Trophoblast cell (in vitro differentiated cells and primary cell): ENCODE measurements at regions not wholly inside any gene's neighbourhood (a gene's known extent, or its start where the extent isn't known, plus 50 kb on each side); places are given as distances from the start of the nearest gene placed in this dataset.

ENCODE experiments used
- DNase-seq, 2 donors: peaks; one replicate each; pipeline ENCODE4 v3.0.0-alpha.2; 2016
- H2AFZ ChIP-seq: 2 replicates; pipeline ENCODE4 v1.6.1; 2013; ENCODE audit warnings: low read length, moderate library complexity, mild to moderate bottlenecking; ENCODE audit not compliant: insufficient read depth, poor library complexity
- H2AK5ac ChIP-seq: 2 replicates; pipeline ENCODE4 v1.6.1; 2013; ENCODE audit warnings: mild to moderate bottlenecking, low read length
- H2BK120ac ChIP-seq: 2 replicates; pipeline ENCODE4 v1.6.1; 2013; ENCODE audit warnings: low read length, mild to moderate bottlenecking, moderate library complexity; ENCODE audit not compliant: insufficient read depth, poor library complexity
- H2BK12ac ChIP-seq: 2 replicates; pipeline ENCODE4 v1.6.1; 2013; ENCODE audit warnings: mild to moderate bottlenecking, low read length, moderate library complexity
- H2BK5ac ChIP-seq: 2 replicates; pipeline ENCODE4 v1.6.1; 2013; ENCODE audit warnings: low read length, low read depth, moderate library complexity, mild to moderate bottlenecking; ENCODE audit not compliant: poor library complexity
- H3K14ac ChIP-seq: 2 replicates; pipeline ENCODE4 v1.6.1; 2013; ENCODE audit warnings: mild to moderate bottlenecking, low read length
- H3K18ac ChIP-seq: 2 replicates; pipeline ENCODE4 v1.6.1; 2013; ENCODE audit warnings: mild to moderate bottlenecking, low read length
- H3K23ac ChIP-seq: 2 replicates; pipeline ENCODE4 v1.6.1; 2013; ENCODE audit warnings: low read length
- H3K27ac ChIP-seq: 2 replicates; pipeline ENCODE4 v1.5.1; 2013; ENCODE audit warnings: low read depth, mild to moderate bottlenecking, inconsistent platforms, low read length, moderate library complexity
- H3K27me3 ChIP-seq: 2 replicates; pipeline ENCODE4 v1.6.1; 2013; ENCODE audit warnings: inconsistent platforms, mild to moderate bottlenecking, low read length, moderate library complexity; ENCODE audit not compliant: insufficient read depth
- H3K36me3 ChIP-seq, 2 experiments: 1 replicate in 1 of 2; 2 replicates in 1 of 2; pipeline ENCODE4 v1.6.1; 2013; ENCODE audit warnings: low read length in 2 of 2, mild to moderate bottlenecking in 2 of 2, moderate library complexity in 1 of 2; ENCODE audit not compliant: insufficient read depth in 2 of 2, control insufficient read depth in 1 of 2
- H3K4ac ChIP-seq: 2 replicates; pipeline ENCODE4 v1.6.1; 2013; ENCODE audit warnings: low read depth, mild to moderate bottlenecking, low read length, moderate library complexity
- H3K4me1 ChIP-seq, 2 experiments: 1 replicate in 1 of 2; 2 replicates in 1 of 2; pipeline ENCODE4 v1.6.1; 2013; ENCODE audit warnings: low read length in 2 of 2, mild to moderate bottlenecking in 2 of 2, moderate library complexity in 1 of 2; ENCODE audit not compliant: insufficient read depth in 2 of 2, control insufficient read depth in 1 of 2
- H3K4me2 ChIP-seq: 2 replicates; pipeline ENCODE4 v1.6.1; 2013; ENCODE audit warnings: inconsistent platforms, mild to moderate bottlenecking, low read length, moderate library complexity
- H3K4me3 ChIP-seq: 2 replicates; pipeline ENCODE4 v1.5.1; 2013; ENCODE audit warnings: mild to moderate bottlenecking, low read depth, low read length, inconsistent platforms
- H3K79me1 ChIP-seq: one replicate; pipeline ENCODE4 v1.6.1; 2013; ENCODE audit warnings: low read length
- H3K79me2 ChIP-seq: 2 replicates; pipeline ENCODE4 v1.6.1; 2013; ENCODE audit warnings: low read length, mild to moderate bottlenecking; ENCODE audit not compliant: control insufficient read depth, insufficient read depth, poor library complexity
- H3K9ac ChIP-seq: 2 replicates; pipeline ENCODE4 v1.6.1; 2013; ENCODE audit warnings: mild to moderate bottlenecking, low read length
- H3K9me3 ChIP-seq: 2 replicates; pipeline ENCODE4 v1.6.1; 2013; ENCODE audit warnings: low read depth, mild to moderate bottlenecking, control low read depth, inconsistent platforms, low read length; ENCODE audit not compliant: insufficient read depth
- H4K12ac ChIP-seq: 2 replicates; pipeline ENCODE4 v1.6.1; 2013; ENCODE audit warnings: low read depth, mild to moderate bottlenecking, low read length, moderate library complexity
- H4K8ac ChIP-seq: 2 replicates; pipeline ENCODE4 v1.6.1; 2013; ENCODE audit warnings: low read depth, mild to moderate bottlenecking, low read length, moderate library complexity
- H4K91ac ChIP-seq: one replicate; pipeline ENCODE4 v1.6.1; 2013; ENCODE audit warnings: low read depth, mild to moderate bottlenecking, low read length, moderate library complexity
- WGBS: extraction: QIAGEN DNeasy Blood & Tissue Kit; methylation state at CpG from one replicate; pipeline ENCODE4 v1.1.7; 2013; ENCODE audit warnings: missing lambda C conversion rate; ENCODE audit not compliant: insufficient read length, insufficient coverage; ENCODE audit errors: extremely low coverage; 5-methylcytosine and 5-hydroxymethylcytosine counted together

DNA sequence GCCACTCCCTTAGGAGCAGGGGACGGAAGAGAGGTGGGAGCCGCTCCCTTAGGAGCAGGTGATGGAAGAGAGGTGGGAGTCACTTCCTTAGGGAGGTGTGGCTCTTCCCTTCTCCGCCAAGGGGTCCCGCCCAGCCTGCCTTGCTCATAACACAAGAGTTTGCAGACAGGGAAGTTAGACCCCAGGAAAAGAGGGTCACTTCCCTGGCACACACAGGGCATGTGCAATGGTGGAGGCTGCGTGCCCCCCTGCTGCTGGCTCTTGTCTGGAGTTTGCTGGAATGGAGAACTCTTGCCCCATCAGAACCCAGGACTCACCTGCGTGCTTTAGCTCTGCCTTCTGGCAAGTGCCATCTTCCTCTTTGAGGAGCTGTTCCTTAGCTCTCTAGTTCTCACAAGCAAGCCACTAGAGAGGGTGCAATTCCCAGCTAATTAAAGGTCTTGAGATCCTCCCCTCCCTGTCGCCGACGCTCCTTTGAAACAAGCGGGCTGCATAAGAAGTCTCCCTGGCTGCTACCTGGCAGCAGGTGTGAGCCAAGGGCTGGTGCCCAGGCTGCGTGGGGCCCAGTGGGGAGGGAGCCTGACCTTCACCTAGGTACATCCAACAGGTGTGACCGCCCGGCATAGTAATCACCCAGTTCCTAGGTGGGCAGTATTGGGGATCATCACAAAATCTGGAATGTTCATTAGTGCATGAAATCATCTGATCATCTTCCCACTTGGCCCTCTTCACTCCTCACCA, 281.6 kb downstream of the ZNF536 start:
- Histone ChIP-seq H2BK12ac (no peak overlapping the region), H3K9me3 (no peaks in the 10 kb centered on the region), H2BK5ac (no peak overlapping the region), H3K27ac (no peak overlapping the region), H2AFZ (no peak overlapping the region), H3K36me3 (no peaks in the 10 kb centered on the region), H3K4me1 (no peaks in the 10 kb centered on the region), H3K23ac (no peak overlapping the region), H4K12ac (no peak overlapping the region), H3K9ac (no peak overlapping the region), H3K79me2 (no peaks in the 10 kb centered on the region), H3K4me3 (no peak overlapping the region), H3K4ac (no peak overlapping the region), H3K27me3 (no peaks in the 10 kb centered on the region), H3K18ac (no peak overlapping the region), H3K79me1 (no peaks in the 10 kb centered on the region), H4K8ac (no peak overlapping the region), H2AK5ac (no peak overlapping the region), H3K4me2 (no peak overlapping the region), H2BK120ac (no peak overlapping the region), H3K14ac (no peak overlapping the region), H4K91ac (no peak overlapping the region)
- no CpG with 5 or more reads among the region's 13 CpGs for WGBS
- DNase-seq = no peak

DNA sequence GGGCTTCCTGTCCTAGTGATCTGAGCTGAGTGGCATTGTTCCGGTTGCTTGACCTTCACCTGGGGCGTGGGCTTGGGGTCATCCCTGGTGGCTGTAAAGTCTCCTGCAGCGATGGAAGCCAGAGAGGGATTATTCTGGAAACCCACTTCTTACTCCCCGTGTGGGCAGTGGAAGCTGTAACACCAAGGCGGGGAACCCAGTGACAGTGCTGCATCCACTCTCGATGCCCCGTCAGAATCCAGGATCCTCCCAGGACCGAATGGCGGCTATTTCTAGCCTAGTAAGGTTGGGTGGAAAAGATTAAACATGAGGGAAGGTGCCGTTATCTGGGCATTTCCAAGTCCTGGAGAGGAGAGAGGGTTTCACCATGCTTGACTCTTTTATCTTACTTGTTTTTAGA, 280.6 kb downstream of the ZNF536 start:
- Histone ChIP-seq H2BK5ac (no peak overlapping the region), H3K23ac (no peak overlapping the region), H3K4me2 (no peak overlapping the region), H3K79me1 (no peaks in the 10 kb centered on the region), H4K91ac (no peak overlapping the region), H3K27ac (no peak overlapping the region), H3K9ac (no peak overlapping the region), H2BK12ac (no peak overlapping the region), H3K36me3 (no peaks in the 10 kb centered on the region), H4K12ac (no peak overlapping the region), H3K4me3 (no peak overlapping the region), H3K4ac (no peak overlapping the region), H3K18ac (no peak overlapping the region), H3K4me1 (no peaks in the 10 kb centered on the region), H2AK5ac (no peak overlapping the region), H3K79me2 (no peaks in the 10 kb centered on the region), H2BK120ac (no peak overlapping the region), H2AFZ (no peak overlapping the region), H3K14ac (no peak overlapping the region), H3K9me3 (no peaks in the 10 kb centered on the region), H3K27me3 (no peaks in the 10 kb centered on the region), H4K8ac (no peak overlapping the region)
- DNase-seq = no peak
- WGBS = no CpG with 5 or more reads among the region's 10 CpGs

DNA sequence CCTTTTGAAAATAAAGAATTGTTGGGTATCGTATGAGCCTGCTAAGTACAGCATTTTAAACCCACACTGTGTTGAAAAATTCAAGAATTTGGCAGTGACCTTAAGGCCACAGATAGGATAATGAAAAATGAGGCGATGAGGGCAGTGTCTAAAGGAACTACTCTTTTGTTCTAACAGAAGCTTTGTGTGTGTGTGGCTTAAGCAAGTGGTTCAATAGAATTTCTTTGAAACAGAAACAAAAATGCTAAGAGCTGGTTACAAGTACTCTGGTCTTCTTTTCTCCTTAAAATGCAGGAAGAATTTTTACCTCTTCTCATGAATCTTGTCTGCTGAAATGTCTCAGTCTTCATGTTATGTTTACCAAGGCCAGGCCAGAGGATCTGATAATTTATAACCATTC, 279.5 kb downstream of the ZNF536 start:
- Histone ChIP-seq H2BK12ac (no peak overlapping the region), H3K4me1 (no peaks in the 10 kb centered on the region), H2BK120ac (no peak overlapping the region), H3K4me3 (no peak overlapping the region), H3K4ac (no peak overlapping the region), H3K14ac (no peak overlapping the region), H3K9ac (no peak overlapping the region), H4K91ac (no peak overlapping the region), H2AFZ (no peak overlapping the region), H3K18ac (no peak overlapping the region), H3K79me1 (no peaks in the 10 kb centered on the region), H3K9me3 (no peaks in the 10 kb centered on the region), H3K36me3 (no peaks in the 10 kb centered on the region), H2AK5ac (no peak overlapping the region), H3K79me2 (no peaks in the 10 kb centered on the region), H2BK5ac (no peak overlapping the region), H3K4me2 (no peak overlapping the region), H4K12ac (no peak overlapping the region), H3K27me3 (no peaks in the 10 kb centered on the region), H3K23ac (no peak overlapping the region), H4K8ac (no peak overlapping the region), H3K27ac (no peak overlapping the region)
- no CpG with 5 or more reads among the region's 2 CpGs for WGBS
- DNase-seq = no peak

DNA sequence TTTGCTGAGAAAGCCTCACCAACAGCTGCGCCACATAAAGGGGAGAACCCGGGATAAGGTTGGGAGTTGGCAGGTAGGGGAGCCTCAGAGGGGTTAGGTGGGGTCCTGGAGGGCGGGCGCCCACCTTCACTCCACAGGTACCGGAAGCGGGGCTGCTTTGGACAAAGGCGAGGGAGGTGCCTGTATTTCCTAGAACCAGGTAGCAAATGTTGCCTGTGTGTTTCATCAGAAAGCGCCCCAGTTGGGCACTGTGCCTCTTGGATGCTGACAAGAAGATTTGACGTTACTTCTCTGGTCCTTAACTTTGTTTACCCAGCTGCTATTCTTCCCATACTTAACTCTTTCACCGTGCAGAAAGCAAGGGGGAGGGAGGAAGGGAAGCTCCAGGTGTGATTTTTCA, 278.9 kb downstream of the ZNF536 start:
- no CpG with 5 or more reads among the region's 10 CpGs for WGBS
- H3K4me2 ChIP-seq = no peak overlapping the region
- DNase-seq = no peak

More for the DNA sequence above, 278.9 kb downstream of the ZNF536 start:
- no peaks in the 10 kb centered on the region for H3K27me3 ChIP-seq
- no peak overlapping the region for H2BK12ac ChIP-seq
- no peak overlapping the region for H4K12ac ChIP-seq
- H3K36me3 ChIP-seq = no peaks in the 10 kb centered on the region
- H2AFZ ChIP-seq = no peak overlapping the region
- no peak overlapping the region for H2BK120ac ChIP-seq
- no peaks in the 10 kb centered on the region for H3K79me1 ChIP-seq
- no peaks in the 10 kb centered on the region for H3K9me3 ChIP-seq
- H3K79me2 ChIP-seq = no peaks in the 10 kb centered on the region
- no peak overlapping the region for H3K27ac ChIP-seq
- H2BK5ac ChIP-seq = no peak overlapping the region
- H3K9ac ChIP-seq = no peak overlapping the region
- no peaks in the 10 kb centered on the region for H3K4me1 ChIP-seq
- H4K91ac ChIP-seq = no peak overlapping the region
- no peak overlapping the region for H2AK5ac ChIP-seq
- no peak overlapping the region for H4K8ac ChIP-seq
- no peak overlapping the region for H3K4ac ChIP-seq
- no peak overlapping the region for H3K4me3 ChIP-seq
- no peak overlapping the region for H3K23ac ChIP-seq
- no peak overlapping the region for H3K14ac ChIP-seq
- no peak overlapping the region for H3K18ac ChIP-seq
